Fibroblast of skin of left biceps (primary cell): ENCODE measurements at regions not wholly inside any gene's neighbourhood (a gene's known extent, or its start where the extent isn't known, plus 50 kb on each side); places are given as distances from the start of the nearest gene placed in this dataset.
"Not testable (repeated sequence)": the region's sequence is repeated elsewhere in the genome, so short reads cannot be mapped to it uniquely, and the experiment has no call there.

Source experiments
- DNase-seq, 2 experiments: peaks; one replicate each; pipeline ENCODE4 v3.0.0-alpha.2; 2013; ENCODE audit warnings: low read depth in 2 of 2

DNA sequence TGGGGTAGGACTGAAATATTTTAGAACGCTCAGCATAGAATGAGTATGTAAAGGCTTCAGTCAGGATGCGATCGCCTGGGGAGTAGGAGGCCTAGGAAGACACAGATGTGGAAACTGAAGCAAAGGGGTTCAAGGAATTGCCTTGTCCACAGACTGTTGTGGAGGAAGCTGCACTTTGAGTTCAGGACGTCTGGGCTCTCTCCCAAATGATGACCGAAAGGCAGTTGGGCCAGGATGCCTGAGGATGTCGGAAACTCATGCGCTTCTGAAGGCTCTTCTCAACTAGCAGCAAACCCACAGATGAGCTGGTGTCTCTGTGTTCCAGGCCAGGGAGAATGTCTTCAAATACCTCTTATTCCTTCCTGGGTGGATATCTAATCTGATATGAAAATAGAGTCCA, 146.2 kb upstream of the SULF2 start:
- no peak for DNase-seq

DNA sequence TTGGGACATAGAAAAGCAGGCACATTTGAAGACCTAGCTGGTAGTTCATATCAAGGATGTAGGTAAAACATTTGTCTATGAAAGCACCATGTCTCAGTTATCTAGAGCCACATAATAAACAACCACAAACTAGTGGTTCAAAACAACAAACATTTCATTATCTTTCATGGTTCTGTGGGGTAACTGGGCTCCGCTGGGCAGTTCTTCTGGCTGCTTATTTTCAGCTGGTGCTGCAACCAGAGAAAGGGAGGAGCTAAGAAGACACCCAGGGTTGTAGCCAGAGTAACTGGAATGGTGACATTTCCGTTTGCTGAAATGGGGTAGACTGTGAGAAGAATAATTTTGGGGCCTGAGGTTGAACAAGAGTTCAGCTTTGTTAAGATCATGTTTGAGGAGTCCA, 145.7 kb upstream of the SULF2 start:
- DNase-seq: no peak

- peak; percentile 76 for DNase-seq
Measured at GRCh38 chr20:47929368-47930115, 144.3 kb upstream of the SULF2 start.

- DNase-seq: no peak
Measured at GRCh38 chr20:47927944-47928343, 142.7 kb upstream of the SULF2 start.

DNA sequence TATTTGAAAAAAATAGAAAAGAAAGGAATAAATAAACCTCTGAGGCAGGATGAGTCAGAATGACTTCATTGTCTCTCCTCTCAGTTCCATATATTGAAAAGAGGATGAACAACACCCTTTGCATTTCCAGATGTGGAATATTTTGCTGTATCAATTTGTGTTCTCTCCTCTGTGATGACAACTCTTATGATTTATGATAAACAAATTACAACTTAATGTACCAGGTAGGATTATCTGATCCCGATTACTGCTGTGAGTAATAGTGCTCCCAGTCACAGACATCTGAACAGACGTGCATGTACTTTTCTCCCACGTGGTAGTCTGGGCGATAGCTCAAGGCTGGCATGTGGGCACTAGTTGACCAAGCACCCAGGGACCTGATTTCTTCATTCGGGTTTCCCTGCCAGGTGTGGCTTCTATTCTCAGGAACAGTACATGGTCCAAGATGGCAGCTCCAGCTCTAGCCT, 142.1 kb upstream of the SULF2 start:
- peak; percentile 64 to 71 for DNase-seq

DNA sequence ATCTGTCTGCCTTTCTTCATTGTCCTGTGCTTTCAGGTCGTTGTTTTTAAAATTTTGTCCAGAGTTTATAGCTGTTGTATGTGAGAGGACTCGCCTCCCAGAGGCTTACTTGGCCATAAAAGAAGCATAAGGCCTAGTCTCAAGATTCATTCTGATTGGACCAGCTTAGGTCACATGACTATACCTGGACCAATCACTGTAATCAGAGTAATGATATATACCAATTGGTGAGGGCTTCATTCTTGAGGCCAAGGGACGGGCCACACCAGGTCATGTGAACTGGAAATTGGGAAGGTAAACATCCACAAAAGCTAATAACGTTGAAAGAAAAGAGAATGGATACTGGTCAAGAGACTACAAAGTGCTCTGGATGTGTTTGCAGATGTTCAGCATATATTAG, 141.4 kb upstream of the SULF2 start:
- DNase-seq: no peak

DNA sequence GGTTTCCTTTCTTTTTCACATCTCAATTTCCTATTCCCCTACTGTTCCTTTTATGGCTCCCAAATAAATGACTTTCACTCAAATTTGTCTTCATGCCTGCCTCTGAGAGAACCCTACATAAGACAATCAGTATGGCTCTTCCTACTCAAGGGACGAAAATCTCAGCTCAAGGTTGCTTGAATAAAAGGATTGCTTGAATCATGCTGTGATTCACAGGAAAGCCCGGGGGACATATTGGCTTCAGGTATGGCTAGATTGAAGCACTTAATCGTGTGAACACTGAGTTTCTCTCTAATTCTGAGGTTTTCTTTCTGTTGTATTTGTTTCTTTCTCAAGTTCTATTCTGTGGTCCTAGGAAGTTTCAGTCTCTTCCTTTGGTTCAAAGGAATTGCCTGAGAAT, 140.3 kb upstream of the SULF2 start:
- no peak for DNase-seq

DNA sequence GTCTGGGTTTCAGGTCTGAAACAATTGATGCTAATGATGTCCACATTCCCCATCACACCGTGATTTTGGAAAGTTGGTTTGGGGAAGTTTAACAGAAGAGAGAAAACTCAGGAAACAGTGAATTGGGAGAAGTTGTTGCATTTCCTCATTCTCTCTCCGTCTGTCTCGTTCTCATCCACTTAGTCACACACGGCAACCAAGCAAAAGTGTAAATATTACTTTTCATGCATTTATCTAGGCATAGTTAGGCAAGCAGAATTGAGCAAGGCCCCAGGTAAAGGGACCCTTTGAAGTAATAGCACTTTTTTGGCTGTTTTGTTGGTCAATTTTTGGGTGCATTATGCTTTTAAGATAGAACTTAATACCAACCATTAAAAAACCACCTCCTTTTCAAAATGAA, 137.0 kb upstream of the SULF2 start:
- DNase-seq: peak in 1 of 2 experiments; percentile 39

GRCh38 chr20:47921829-47922228, 136.5 kb upstream of the SULF2 start:
- DNase-seq: not testable (repeated sequence)

DNA sequence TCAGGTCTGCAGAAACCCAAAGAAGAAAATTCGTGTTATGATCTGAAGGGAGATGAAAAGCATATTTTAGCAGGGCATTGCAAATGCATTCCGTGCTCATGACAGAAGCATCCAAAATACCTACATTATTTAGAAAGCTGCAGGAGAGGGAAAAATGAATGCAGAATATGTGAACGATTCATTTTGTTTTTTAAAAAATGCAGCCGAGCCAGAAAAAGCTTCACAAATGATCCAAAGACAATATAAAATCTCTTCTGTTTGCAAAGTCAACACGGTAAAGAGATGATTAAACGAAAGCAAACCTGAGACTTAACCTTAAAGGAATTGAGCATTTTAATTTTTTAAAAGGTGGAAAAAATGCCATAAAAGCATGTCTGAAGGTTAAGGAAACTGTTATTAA, 136.1 kb upstream of the SULF2 start:
- peak in 1 of 2 experiments; percentile 25 for DNase-seq

GRCh38 chr20:47917549-47918070, 132.3 kb upstream of the SULF2 start:
- DNase-seq: no peak

GRCh38 chr20:47915495-47915894, 130.2 kb upstream of the SULF2 start:
- no peak for DNase-seq

DNA sequence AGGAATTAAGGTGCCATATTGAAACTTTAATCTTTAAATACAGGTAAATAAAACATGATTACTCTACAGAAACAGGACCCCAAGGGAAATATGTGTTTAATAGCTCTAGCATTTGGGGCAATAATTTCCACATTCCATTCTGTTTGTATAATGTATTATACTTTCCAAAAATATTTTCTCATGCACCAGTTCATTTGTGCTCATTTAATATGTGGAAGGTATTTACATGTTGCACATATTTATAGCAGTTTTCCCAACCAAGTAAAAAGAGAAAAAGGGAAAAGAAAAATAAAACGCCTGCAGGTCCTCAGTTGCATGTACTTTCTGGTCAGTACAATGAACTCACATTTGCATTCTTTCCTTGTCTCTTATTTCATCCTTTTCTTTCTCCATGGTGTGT, 129.5 kb upstream of the SULF2 start:
- DNase-seq: no peak

GRCh38 chr20:47912786-47913501, 127.7 kb upstream of the SULF2 start:
- not testable (repeated sequence) for DNase-seq

GRCh38 chr20:47912165-47912564, 126.9 kb upstream of the SULF2 start:
- not testable (repeated sequence) for DNase-seq

DNA sequence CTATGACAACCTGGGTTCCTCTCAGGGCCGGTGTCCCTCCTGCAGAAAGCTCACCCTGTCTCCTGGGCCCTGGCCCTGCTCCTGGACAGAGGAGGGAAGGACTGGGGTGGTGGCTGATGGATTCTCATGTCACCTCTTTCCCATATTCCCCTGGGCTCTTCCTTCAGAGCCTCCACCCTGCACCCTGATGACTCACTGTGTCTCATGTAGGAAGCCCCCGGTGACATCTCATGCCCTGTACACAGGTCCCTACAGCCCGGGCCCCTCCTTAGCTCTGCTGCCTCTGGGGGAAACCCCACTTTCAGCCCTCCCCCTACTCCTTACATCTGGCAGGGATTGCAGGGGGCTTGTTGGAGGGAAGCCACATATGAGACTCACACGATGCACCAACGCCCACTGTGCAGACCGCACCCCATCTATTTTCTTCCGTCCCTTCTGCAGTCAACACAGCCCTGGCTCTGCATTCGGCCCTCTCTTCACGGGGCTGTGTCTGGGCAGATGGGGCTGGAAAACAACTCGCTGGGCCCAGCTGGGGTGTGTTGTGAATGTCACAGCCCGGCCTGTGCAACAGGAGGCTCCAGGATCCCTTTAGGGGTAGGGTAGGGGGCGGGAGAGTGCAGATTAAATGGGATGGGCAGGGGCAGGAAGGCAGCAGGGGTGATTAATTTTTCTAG, 124.6 kb upstream of the SULF2 start:
- not testable (repeated sequence) for DNase-seq

DNA sequence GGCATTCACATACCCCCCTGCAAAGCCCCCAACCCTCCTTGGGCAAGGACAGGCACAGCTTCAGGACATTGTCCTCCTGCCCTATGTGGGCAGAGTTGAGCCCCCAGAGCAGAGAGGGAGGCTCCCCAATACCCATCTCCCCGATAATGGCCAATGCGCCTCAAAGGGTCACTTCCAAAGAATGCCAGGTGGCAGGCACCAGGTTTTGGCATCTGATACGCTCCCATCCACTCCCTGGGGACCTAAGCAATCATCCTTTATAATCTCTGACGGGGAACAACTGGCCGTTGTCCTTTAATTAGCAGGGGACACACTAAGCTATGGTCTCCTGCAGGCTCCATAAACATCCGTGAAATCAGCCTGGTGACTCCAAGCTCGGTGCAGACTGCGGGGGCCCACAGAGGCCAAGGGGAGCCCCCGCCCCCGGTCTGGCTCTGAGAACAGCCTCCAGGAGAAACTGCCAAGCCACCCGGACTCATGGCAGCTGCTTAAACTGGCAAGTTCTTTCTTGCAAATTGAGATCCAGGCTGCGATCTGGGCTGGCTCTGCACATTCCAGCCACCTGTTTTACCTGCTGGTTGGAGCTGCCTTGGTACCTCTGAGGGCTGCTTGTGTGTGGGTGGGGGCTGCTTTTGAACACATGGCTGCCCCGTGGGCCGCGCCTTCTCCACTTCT, 123.2 kb upstream of the SULF2 start:
- not testable (repeated sequence) for DNase-seq

- not testable (repeated sequence) for DNase-seq
Measured at GRCh38 chr20:47907951-47908350, 122.7 kb upstream of the SULF2 start.

- DNase-seq: no peak
Measured at GRCh38 chr20:47907031-47907675, 121.9 kb upstream of the SULF2 start.

- no peak for DNase-seq
Measured at GRCh38 chr20:47906348-47906660, 121.0 kb upstream of the SULF2 start.

DNA sequence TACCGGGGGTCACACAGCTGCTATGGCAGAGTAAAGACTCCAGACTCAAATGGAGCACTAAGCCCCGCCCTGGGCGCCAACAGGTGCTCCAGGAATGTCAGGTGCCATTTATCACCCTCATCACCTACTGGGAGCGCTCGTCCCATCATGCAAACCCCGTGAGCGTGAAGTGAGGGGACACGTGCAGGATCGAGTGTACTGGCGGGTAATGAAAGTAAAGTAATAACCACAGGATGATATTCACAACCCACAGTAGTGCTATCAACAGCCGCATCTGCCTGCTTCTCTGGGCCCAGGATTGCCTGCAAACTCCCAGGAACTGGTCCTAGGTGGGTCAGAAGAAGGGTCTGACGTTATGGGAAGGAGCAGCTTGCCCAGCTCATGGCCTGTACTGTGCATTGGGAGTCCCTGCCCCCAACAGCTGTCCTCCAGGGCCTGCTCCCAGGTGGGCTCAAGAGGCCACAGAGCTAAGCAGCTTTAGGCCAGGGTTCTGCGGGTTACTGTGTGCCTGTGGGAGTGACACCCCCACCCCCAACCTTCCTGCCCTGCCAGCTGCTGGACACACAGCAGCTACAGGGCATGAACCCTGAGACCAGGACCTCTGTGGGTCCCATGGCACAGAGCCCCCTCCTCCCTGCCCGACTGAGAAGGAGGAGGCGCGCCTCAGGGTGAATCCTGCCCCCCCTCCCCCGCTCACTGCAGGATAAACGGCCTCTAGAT, 120.5 kb upstream of the SULF2 start:
- no peak for DNase-seq
